ENCODE measurements at regions not wholly inside any gene's neighbourhood (a gene's known extent, or its start where the extent isn't known, plus 50 kb on each side); places are given as distances from the start of the nearest gene placed in this dataset.

DNA sequence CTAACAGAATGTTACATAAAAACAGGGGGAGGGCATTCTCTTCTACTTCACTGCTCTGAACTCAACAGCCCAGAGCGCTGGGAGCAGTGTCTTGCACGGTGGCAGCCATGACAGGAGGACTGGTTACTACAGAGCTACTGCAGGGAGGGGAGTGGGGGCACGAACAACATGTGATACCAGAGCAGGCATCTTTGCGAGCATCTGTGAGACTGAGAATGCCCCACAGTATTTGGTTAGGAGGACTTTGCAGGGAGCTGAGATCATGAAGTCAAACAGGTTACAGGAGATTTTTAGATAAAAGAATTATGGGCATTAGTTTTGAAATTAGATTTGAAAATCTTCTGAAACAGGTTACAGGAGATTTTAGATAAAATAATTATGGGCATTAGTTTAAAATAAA, 58.8 kb upstream of the GOLGA8B start:
- CTCF ChIA-PET: no interaction called here
- Mint-ChIP-seq H3K27ac (no peak overlapping the region), H3K27me3 (peaks cover 14% of the 10 kb centered on the region), H3K9me3 (ENCODE audit: insufficient read depth) (no peaks in the 10 kb centered on the region), H3K4me3 (no peak overlapping the region), H3K4me1 (no peaks in the 10 kb centered on the region)
- Histone ChIP-seq H4K20me1 (ENCODE audit: control insufficient read depth, insufficient read depth, low read length, poor library complexity, severe bottlenecking) (no peaks in the 10 kb centered on the region), H3K4me3 (ENCODE audit: control extremely low read depth in 1 of 5, extremely low read depth in 1 of 5, insufficient read depth in 1 of 5, low read depth in 2 of 5, low read length in 4 of 5) (no peak overlapping the region), H3K27ac (ENCODE audit: low read length in 2 of 2) (no peak overlapping the region), H2AFZ (ENCODE audit: insufficient read depth, low read depth, low read length, poor library complexity, severe bottlenecking) (no peak overlapping the region), H3K9me3 (ENCODE audit: control extremely low read depth in 1 of 3, control insufficient read depth in 2 of 3, insufficient read depth in 1 of 3, low read length in 2 of 3) (no peaks in the 10 kb centered on the region), H3K9ac (ENCODE audit: low read length) (no peak overlapping the region), H3K36me3 (replicated peaks in 1 of 2; ENCODE audit: control extremely low read depth in 1 of 2, control insufficient read depth in 1 of 2, extremely low read depth in 1 of 2, insufficient read depth in 2 of 2, low read length in 1 of 2) (no peaks in the 10 kb centered on the region), H3K4me2 (replicated peaks; ENCODE audit: low read depth, low read length, poor library complexity, severe bottlenecking) (no peak overlapping the region), H3K27me3 (replicated peaks in 1 of 4; ENCODE audit: control extremely low read depth in 1 of 4, control insufficient read depth in 3 of 4, insufficient read depth in 4 of 4, low read length in 3 of 4) (peaks cover 0 to 3% (median 1%) of the 10 kb centered on the region in 4 experiments), H3K79me2 (ENCODE audit: control insufficient read depth, insufficient read depth, low read length) (no peaks in the 10 kb centered on the region), H3K4me1 (ENCODE audit: control insufficient read depth in 2 of 2, insufficient read depth in 2 of 2, low read length in 2 of 2) (no peaks in the 10 kb centered on the region)
- DNase-seq (no peak), ATAC-seq (ENCODE audit: low read depth) (no peak)
- TF ChIP-seq EZH2 (IDR thresholded peaks at IDR 0.05; ENCODE audit: borderline replicate concordance, insufficient read depth, low read depth, low read length, poor library complexity, severe bottlenecking): no peak
- TF ChIP-seq, protein P1, sequence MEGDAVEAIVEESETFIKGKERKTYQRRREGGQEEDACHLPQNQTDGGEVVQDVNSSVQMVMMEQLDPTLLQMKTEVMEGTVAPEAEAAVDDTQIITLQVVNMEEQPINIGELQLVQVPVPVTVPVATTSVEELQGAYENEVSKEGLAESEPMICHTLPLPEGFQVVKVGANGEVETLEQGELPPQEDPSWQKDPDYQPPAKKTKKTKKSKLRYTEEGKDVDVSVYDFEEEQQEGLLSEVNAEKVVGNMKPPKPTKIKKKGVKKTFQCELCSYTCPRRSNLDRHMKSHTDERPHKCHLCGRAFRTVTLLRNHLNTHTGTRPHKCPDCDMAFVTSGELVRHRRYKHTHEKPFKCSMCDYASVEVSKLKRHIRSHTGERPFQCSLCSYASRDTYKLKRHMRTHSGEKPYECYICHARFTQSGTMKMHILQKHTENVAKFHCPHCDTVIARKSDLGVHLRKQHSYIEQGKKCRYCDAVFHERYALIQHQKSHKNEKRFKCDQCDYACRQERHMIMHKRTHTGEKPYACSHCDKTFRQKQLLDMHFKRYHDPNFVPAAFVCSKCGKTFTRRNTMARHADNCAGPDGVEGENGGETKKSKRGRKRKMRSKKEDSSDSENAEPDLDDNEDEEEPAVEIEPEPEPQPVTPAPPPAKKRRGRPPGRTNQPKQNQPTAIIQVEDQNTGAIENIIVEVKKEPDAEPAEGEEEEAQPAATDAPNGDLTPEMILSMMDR (IDR thresholded peaks at IDR 0.05): no peak
- intact Hi-C loops (cut with micrococcal nuclease): no loop called here
- 90% methylated on average over 2 of the region's 4 CpGs for WGBS (ENCODE audit: insufficient coverage)
- POLR2A ChIA-PET: no interaction called here

DNA sequence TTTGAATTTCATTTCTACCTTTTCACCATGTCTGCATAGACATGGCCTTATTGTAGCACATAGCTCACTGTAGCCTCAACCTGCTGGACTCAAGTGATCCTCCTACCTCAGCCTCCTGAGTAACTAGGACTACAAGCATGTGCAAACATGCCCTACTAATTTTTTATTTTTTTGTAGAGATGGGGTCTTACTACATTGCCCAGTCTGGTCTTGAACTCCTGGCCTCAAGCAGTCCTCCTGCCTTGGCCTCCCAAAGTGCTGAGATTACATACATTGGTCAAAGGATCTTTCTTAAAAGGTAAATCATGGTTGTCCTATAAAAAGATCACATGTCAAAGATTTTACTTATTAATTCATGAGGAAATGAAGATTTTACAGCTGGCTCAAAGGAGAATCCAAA, 57.2 kb upstream of the GOLGA8B start:
- Histone ChIP-seq H3K4me2 (replicated peaks; ENCODE audit: low read depth, low read length, poor library complexity, severe bottlenecking) (no peak overlapping the region), H3K9ac (ENCODE audit: low read length) (no peak overlapping the region), H4K20me1 (ENCODE audit: control insufficient read depth, insufficient read depth, low read length, poor library complexity, severe bottlenecking) (no peaks in the 10 kb centered on the region), H3K4me1 (ENCODE audit: control insufficient read depth in 2 of 2, insufficient read depth in 2 of 2, low read length in 2 of 2) (no peaks in the 10 kb centered on the region), H3K27ac (ENCODE audit: low read length in 2 of 2) (no peak overlapping the region), H3K27me3 (replicated peaks in 1 of 4; ENCODE audit: control extremely low read depth in 1 of 4, control insufficient read depth in 3 of 4, insufficient read depth in 4 of 4, low read length in 3 of 4) (peaks cover 0 to 3% (median 0%) of the 10 kb centered on the region in 4 experiments), H3K36me3 (replicated peaks in 1 of 2; ENCODE audit: control extremely low read depth in 1 of 2, control insufficient read depth in 1 of 2, extremely low read depth in 1 of 2, insufficient read depth in 2 of 2, low read length in 1 of 2) (no peaks in the 10 kb centered on the region), H3K4me3 (ENCODE audit: control extremely low read depth in 1 of 5, extremely low read depth in 1 of 5, insufficient read depth in 1 of 5, low read depth in 2 of 5, low read length in 4 of 5) (no peak overlapping the region), H3K79me2 (ENCODE audit: control insufficient read depth, insufficient read depth, low read length) (no peaks in the 10 kb centered on the region), H2AFZ (ENCODE audit: insufficient read depth, low read depth, low read length, poor library complexity, severe bottlenecking) (no peak overlapping the region), H3K9me3 (ENCODE audit: control extremely low read depth in 1 of 3, control insufficient read depth in 2 of 3, insufficient read depth in 1 of 3, low read length in 2 of 3) (no peaks in the 10 kb centered on the region)
- Mint-ChIP-seq H3K4me1 (no peaks in the 10 kb centered on the region), H3K27ac (no peak overlapping the region), H3K27me3 (peaks cover 14% of the 10 kb centered on the region), H3K4me3 (no peak overlapping the region), H3K9me3 (ENCODE audit: insufficient read depth) (no peaks in the 10 kb centered on the region)
- ChIA-PET CTCF (no interaction called here), POLR2A (no interaction called here)
- TF ChIP-seq, protein P1 (IDR thresholded peaks at IDR 0.05): no peak
- no peak for TF ChIP-seq EZH2 (IDR thresholded peaks at IDR 0.05; ENCODE audit: borderline replicate concordance, insufficient read depth, low read depth, low read length, poor library complexity, severe bottlenecking)
- intact Hi-C loops (cut with micrococcal nuclease): no loop called here
- DNase-seq: no peak
- ATAC-seq (ENCODE audit: low read depth): no peak

Measured in B cell (primary cell).